Activated CD4-positive, alpha-beta T cell treated with anti-CD3 and anti-CD28 coated beads, Interleukin-2, amount 50 U/mL, for 16 hours (primary cell): ENCODE measurements at regions not wholly inside any gene's neighbourhood (a gene's known extent, or its start where the extent isn't known, plus 50 kb on each side); places are given as distances from the start of the nearest gene placed in this dataset.

ENCODE experiments used
- DNase-seq: peaks from one replicate; pipeline ENCODE4 v3.0.0-alpha.2; 2020

DNA sequence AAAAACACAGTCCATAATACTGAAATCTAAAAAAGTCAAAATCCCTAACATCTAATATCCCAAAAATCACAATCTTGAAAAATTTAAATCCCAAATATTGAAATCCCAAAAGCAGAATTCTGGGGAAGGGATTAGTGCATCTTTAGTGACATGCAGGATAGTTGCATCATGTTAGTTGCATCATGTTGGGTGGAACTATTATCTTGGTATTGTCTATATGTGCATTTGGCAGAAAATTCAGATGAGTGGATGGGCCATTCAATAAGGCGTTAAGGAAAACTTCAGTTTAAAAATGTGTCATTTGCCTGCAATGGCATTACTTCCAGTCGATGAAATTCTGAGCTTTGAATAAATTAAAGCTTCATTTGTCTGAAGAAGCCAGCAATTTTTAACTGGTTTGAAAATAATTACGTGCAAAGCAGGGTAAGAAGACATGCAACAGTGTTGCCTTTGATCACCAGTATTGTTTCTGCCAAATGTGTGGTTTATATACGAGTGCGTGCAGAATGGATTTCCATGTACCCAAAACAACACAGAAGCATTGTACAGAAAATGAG lies 221.4 kb upstream of the NFE2L3 start:
- DNase-seq, result no peak

DNA sequence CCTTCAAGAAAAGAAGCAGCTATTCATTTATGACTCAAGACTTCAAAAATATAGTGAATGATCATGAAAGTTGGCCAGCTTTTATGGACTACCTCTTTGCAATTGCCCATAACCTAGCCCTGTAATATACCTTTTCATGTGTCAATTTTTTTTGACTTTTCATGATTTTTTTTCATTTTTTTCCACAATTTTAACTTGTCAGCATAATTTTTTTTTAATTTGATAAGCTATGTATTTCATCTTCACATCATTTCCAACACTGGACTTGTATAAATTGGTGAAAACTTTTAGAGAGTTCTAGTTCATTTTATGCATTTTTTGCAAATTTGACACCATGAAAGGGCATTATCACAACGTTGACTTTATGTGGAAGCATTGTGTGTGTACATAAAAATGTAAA lies 220.8 kb upstream of the NFE2L3 start:
- DNase-seq, result no peak

DNA sequence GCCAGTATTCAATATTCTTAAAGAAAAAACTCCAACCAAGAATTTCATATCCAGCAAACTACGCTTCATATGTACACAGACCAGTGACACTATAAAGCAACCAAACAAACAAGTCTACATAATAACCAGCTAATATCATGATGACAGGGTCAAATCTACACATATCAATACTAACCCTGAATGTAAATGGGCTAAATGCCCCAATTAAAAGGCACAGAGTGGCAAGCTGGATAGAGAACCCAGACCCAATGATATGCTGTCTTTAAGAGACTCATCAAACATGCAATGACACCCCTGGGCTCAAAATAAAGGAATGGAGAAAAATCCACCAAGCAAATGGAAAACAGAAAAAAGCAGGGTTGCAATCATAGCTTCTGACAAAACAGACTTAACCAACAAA lies 218.1 kb upstream of the NFE2L3 start:
- no peak for DNase-seq

DNA sequence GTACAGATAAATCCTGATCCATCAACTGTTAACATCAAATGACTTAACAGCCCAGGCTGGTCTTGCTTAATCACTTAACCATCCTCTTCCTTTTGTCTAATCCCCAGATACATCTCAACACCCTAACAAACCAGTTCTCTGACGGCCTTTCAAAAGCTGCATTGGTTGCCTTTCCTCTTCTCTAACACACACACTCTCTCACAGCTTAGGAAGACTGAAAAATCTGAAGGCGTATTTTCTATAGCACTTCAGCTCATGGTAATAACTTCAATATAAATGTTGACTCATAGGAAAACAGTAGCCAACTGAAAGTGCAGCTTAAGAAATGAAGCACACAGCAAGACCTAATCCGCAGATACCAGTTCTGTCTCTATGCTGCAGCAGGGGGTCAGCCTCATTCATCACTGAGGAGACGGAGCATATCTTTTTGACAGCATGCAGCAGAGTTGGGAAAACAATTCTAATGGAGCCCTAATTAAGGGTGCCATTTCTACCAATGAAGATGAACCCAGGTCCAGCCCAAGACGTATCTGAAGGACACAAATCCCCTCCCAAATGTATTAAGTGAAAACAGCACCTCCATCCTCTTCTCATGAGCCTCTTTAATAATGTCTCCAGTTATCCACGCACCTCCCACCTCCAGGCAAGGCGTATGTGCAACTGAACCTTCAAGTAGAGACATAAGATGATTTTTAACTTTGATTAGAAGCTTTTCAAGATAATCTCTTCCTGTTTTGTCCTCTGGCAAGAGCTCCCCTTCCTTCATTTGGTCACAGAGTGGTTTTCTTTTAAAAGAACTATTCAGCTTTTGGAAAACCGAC lies 211.7 kb upstream of the NFE2L3 start:
- DNase-seq, result peak; percentile 18

DNA sequence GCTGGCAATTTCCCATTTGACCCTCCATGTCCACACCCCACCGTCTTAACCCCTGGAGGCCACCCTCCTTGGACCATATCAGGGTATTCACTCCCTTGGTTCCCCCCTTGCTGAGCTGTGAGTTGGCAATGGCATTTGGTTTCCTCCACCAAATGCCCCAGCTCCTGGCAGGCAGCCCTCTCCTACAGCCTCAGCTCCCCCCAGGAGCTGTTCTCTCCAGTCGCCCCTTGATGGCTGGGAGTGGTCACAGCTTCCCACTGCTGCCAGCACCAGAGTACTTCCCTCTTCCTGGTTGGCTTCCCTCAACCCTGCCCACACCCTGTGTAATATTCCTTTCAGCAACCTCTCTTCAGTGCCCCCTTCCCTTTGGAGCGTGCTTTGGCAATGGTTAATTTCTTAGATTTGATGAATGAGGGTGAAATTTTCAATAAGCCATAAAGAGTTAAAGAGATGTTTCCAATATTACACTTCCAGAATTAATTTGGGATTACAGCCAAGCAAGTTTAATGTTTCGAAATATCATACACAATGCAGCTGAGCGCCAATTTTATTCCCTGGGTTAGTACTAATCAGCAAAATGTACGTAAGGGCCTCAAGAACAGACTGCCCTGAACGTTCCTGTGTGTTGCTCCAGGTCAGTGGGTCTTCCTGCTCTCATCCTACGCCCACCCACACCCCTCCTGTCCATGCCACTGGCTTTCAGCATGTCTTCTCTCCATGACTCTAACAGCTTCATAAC lies 207.1 kb upstream of the NFE2L3 start:
- DNase-seq, result no peak

DNA sequence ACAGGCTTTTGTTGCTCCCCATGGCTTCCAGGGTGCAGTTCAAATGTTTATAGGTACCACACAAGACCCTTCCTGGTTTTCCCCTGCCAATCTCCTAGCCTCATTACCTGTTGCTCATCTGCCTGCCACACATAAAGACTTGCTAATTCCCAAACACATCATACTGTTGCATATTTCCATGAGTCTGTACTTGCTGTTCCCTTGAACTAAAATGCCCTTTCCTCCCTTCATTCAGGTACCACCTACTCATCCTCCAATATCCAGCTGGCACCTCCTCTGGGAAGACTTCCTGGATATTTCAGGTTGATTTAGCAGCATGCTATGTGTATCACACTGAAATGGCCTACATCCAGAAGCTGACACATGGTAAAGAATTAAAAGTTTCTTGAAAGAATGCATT lies 206.4 kb upstream of the NFE2L3 start:
- DNase-seq, result no peak

DNA sequence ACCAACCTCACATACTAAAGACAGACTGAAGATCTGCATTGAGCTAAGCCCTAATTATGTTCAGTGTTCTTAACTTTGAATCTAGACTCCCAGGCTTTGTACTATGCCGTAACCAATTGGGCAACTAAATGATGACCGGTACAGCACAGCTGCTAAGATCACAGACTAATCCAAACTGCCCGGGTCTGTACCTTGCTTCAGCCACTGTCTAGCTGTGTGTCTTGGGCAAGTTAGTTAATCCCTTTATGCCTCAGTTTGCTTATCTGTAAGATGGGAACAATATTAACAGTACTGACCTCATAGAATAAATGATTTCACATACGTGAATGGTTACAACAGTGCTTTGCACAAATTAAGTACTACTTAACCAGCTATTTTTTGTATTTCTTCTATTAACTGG lies 205.8 kb upstream of the NFE2L3 start:
- no peak for DNase-seq

DNA sequence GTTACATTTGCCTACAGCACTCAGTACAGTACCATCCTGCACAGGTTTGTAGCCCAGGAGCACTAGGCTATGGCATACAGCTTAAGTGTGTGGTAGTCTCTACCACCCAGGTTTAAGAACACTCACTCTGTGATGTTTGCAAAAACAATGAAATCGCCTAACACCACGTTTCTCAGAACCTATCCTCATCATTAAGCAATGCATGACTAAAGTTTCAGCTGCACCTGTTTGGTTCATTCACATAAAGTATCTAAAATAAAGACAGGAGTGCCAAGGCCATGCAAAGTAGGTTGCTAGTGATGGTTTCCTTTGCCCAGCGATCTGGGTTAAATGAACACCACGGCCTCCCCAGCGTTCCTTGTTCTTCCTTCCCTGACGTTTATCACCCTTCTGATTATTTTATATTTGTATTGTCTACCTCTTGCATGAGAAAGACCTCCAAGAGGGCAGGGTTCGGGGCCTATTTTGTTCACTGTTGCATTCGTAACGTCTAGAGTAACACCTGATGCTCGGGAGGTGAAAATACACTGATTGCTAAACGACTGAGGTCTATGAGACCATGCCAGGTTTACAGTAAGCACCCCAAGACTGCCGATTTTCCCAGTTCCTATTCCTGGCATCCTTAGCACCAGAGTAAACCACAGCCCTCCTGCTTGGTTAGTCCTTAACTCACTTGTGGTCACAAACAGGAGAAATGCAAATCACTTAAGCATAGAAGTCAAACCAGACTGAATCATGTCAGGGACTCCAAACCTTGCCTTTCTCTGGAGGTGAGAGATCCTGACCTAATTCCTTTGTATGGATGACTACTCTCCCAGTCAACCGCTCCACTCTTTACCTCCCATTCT lies 204.1 kb upstream of the NFE2L3 start:
- no peak for DNase-seq

DNA sequence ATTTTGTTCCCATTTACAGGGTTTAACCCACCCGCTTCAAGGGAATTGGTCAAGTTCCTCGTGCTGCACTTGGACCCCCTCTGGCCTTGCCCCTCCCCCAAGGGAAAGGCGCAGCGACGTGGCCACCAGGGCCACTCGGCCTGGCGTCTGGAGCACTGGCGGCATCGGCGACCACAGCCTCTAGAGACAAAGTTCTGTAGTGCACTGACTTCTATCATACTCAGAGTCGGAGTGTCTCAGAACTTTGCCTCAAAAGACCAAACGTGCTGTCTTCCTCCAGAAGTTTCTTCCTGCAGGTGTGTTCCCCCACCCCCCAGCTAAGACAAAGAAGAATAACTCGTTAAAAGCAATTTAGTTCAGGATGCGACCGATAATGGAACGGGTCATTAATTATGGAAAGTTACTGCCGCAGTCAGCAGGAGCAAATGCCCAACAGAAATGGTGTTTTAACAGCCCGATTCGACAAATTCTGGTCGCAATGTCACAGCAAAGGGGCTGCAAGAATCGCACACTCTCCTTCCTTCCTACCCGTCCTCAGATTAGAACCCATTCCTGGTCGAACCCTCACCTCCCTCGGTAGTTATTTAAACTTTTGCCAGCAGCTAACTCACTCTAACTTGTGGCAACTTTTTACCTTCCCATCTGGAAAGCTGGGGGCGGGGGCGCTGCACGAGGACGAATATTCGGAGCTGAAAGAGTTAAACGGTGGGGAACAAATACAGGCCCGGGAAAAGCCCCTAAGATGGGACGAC lies 202.1 kb upstream of the NFE2L3 start:
- no peak for DNase-seq

DNA sequence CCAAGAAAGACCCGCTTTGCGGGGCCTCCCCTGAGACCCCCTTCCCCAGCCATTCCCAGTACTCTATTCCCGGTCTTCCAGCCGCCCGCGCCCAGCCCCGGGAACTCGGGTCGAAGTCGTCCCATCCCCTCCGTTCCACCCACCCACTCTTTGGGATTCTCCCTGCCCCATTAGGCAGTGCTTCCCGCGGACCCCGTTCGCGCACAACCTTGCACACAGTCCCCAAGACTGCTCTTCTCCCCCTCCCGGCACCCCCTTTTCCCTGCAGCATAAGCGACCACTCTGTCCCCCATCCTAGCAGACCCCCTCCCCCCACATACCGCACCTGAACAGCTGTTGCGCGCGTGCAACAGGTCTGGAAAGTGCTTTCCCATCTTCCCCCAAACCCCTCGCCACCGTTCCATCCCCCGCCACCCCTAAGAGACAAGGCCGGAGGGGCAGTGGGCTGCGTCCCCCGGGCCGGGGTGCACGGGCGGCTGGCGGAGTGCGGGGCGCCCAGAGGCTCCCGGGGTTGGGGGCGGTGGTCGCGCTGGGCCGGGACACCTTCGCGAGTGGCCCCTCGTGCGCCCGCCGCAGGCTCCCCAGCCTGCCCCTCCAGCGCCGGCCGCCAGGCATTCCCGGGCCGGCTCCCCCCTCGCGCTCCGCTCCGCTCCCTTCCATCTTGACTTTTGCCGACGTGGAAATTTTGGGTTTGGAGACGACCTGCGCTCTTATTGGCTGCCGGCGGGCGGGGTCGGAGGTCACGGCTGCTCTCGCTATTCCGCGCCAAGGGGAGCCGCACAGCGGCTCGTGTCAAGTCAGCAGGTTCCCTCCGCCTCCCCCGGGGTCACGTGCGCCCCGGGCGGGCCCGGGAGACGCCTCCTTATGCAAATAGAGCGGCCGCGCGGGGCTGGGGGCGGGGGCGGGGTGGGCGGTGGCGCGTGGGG lies 201.2 kb upstream of the NFE2L3 start:
- peak; percentile 95 for DNase-seq

DNA sequence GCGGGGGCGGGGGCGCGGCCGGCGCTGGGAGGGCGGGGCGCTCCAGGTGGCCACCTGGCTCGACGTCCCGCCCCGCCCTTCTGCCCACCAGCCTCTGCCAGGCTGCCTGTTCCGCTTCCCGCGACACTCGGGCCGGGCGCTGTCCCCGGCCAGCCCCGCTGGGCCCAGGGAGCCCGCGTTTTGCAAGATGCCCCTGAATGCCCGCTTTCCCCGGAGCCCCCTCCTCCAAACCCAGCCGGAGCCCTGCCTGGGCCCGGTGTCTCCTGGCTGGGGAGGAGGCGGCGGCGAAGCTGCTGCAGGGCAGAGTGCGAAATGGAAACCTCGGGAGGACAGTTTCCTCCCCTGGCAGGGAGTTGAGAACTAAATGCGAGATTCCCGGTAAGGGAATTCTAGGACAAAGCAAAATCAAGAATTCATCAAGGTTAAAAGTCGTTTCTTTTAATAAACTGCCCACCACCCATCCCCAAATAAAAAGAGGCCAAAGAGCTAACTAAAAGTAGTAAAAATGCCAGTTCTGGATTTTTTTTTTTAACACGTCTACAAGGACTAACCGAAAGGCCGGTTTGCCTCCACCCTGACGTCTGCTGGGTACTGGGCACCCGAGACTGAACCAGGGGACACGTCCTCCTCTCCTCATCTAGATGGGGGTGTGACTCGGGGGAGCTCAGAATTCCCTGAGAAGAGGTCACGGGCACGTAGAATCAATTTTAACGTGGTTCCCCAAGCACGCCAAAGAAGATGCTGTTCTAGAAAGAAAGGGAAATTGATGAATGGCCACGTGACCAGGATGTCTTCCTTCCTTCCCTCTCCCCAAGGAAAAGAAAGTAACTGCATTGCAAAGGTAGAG lies 200.4 kb upstream of the NFE2L3 start:
- no peak for DNase-seq

DNA sequence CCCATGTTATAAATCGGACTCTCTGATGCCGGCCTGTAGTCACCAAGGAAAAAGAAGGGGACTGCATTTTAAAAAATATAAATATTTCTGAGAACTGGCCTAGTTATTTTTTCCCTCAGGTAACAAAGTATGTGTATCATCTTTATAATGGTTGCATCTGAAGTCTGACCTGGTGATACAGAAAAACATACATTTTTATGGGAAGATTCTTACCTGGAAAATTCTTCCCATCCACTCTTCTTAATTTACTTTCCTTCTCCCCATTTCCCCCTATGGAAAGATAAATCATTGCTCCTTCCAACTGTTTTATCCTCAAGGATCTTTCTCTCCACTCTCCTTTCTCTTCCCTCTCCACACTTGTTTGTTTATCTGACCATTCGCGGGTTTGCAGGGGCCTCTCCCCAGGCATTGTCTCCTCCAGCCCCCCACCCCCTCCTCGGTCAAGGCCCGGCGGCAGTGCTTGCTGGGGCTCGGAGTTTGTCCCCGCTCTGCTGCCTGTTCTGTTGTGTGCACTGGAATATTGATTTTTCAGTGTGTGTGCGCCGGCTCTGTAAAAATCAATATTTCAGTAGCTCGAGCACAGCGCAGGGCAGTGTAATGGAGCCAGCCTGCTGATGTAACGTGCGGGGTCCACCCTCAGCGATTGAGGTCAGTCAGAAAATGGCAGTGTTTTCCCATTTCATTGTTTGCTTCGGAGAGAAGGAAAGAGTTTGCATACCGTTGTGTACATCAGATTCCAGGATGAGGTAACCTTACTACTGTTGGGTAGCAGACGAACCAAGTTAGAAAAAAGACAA lies 199.5 kb upstream of the NFE2L3 start:
- DNase-seq, result no peak

DNA sequence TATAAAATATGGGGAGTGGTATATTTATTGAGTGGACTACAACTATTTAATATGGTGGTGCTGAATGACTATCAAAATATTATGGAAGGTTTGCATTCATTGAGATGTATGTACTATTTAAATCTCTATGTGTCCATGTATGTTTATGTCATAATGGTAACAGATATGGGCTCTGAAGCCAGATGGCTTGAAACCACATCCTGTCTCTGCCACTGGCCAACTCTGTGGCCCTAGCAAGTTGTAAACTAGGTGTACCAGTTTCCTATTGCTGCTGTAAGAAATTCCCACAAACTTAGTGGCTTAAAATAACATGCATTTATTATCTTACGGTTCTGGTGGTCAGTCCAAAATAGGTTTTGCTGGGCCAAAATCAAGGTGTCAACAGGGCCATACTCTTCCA lies 198.1 kb upstream of the NFE2L3 start:
- DNase-seq, result no peak

DNA sequence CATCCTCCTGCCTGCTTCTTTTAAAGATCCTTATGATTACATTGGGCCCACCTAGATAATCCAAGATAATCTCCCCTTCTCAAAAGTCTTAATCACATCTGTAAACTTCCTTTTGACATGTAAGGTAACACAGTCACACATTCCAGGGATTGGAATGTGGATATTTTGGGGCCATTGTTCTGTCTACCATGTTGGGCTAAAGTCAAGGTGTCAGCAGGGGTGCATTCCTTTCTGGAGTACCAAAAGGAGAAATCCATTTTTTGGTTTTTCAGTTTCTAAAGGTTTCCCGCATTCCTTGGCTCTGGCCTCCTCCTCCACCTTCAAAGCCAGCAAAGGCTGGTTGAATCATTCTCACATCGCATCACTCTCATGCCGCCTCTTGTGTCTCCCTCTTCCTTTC lies 197.6 kb upstream of the NFE2L3 start:
- DNase-seq, result no peak

DNA sequence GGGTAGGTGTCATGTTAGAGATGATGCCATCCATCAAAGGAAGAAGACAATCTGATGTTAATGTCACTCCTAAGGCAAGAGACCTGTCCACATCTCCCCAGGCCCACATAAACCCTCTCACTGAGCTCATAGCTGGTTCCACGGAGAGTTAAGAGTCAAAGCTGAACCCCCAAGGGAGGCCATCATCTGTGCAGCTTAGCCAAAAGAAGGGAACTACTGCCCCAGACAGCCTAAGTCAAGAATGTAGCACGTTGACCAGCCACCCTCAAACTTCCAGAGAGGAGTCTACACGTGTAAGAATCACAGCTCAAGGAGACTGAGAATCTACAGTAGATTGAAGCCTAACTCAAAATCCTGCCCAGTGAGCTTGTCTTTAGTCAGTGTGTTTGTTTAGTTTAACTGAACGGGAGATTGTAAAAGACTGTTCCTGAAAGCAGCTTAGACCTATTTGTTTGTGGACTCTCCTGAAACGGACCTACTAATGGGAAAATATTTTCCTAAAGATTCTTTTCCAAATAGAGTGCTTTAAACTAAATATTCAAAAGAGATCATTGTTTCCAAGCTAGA lies 192.7 kb upstream of the NFE2L3 start:
- DNase-seq, result no peak

DNA sequence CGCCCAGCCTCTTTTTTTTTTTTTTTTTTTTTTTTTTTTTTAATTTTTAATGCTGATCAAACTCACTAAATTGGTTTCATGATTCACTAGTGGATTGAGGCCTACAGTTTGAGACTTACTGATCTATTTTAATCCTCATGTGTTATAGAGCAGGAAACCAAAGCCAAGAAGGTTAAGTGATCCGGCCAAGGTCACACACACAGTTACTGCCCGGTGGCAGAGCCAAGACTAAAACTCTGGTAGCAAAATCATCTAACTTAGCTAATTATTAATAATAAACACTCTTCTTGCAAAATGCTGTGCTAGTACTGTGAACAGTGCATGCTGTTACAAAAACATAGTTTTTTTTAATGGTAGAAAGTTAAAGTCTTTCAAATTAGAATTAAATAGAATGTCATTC lies 188.3 kb upstream of the NFE2L3 start:
- no peak for DNase-seq

DNA sequence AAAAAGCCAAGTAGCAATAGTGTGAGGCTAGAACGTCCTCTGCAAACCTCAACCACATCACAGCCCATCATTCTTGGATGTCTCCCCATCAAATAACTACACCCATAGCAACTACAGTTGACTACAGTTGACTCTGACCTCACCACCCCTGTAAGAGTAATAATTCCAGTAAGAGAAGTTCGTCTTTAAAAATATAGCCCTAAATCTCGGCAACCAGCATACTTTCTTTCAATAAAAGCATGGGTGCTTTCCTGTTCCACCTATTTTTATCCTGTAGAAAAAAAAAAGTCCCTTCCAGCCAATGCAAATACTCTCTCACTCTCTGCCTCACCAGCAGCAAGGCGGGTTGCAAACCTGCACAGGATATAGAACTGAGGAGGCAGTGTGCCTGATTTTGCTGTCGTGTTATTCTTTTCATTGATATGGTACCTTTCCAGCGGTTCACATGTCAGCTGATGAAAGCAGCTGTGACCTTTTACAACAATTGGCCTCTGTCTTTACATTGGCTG lies 187.5 kb upstream of the NFE2L3 start:
- no peak for DNase-seq

DNA sequence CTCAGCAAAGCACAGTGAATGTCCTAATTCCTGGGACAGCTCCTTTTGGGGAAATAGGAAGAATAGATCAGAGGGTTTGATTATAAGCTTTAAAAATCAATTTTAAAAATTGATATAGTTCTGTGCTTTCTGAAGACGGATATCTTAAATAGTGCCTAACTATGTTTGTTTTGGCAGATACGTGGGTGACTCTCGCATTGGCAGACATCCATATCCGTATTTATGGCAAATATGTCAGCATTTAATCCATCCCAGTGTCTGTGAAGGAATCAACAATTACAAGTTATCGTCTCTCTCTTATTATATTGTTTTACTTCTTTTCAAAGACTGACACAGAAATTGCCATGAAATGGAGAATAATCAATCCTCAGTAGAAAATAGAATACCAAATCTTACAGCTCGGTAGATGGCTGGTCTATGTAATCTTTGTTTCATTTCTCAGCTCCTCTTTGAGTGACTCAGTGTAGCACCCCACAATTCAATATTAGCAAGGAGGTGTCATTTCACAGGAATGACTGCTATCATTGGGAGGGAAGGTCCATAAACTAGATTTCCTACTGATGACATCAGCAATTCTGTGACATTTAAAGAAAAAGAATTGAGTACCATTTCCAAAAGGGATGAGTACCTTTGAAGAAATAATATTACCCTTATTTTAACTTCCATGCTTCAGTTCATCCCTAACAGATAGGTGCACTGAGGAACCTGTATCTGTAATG lies 186.4 kb upstream of the NFE2L3 start:
- no peak for DNase-seq
